Body of pancreas (tissue), 4 donors: ENCODE measurements at regions not wholly inside any gene's neighbourhood (a gene's known extent, or its start where the extent isn't known, plus 50 kb on each side); places are given as distances from the start of the nearest gene placed in this dataset.

Experiments
- ATAC-seq: fragments of 150-250 bp; one replicate; pipeline ENCODE4 v1.9.1; 2016
- DNase-seq, 4 donors: peaks; one replicate each; pipeline ENCODE4 v3.0.0-alpha.2; 2019
- H3K27ac ChIP-seq, 4 donors: fragments of 200-600 bp; sonication (generic); 1 replicate in 3 of 4; 2 replicates in 1 of 4; pipeline versions ENCODE4 v1.5.1 to v1.6.1; 2016 to 2019; ENCODE audit warnings: mild to moderate bottlenecking in 1 of 4, mixed read lengths in 1 of 4, moderate library complexity in 1 of 4
- H3K27me3 ChIP-seq, 2 donors: fragments of 200-600 bp; sonication (generic); one replicate each; pipeline ENCODE4 v1.6.0; 2016; ENCODE audit warnings: mild to moderate bottlenecking in 1 of 2
- H3K36me3 ChIP-seq, 2 donors: fragments of 200-600 bp; sonication (generic); replicated peaks in 1 of 2; 2 replicates each; pipeline ENCODE4 v1.5.1; 2016; ENCODE audit warnings: low read depth in 2 of 2; ENCODE audit not compliant: insufficient read depth in 1 of 2
- H3K4me1 ChIP-seq: fragments of 200-600 bp; sonication (generic); one replicate; pipeline ENCODE4 v1.6.0; 2016
- H3K4me3 ChIP-seq, 2 donors: fragments of 200-600 bp; sonication (generic); 1 replicate in 1 of 2; 2 replicates in 1 of 2; pipeline ENCODE4 v1.5.1; 2016 to 2019
- H3K9me3 ChIP-seq, 3 donors: fragments of 200-600 bp; sonication (generic); 1 replicate in 2 of 3; 2 replicates in 1 of 3; pipeline ENCODE4 v1.5.1; 2016
- POLR2A ChIP-seq, 3 donors: fragments of 450-650 bp; IDR thresholded peaks; one replicate each; pipeline ENCODE4 v1.6.1; 2016; ENCODE audit warnings: antibody characterized with exemption in 3 of 3, mild to moderate bottlenecking in 2 of 3
- WGBS, 2 donors: methylation state at CpG; one replicate each; pipeline ENCODE4 v1.1.5; 2017; 5-methylcytosine and 5-hydroxymethylcytosine counted together
- intact Hi-C: fragments of 100-400 bp; cut with DNase I; formaldehyde crosslinking; loops from one replicate; pipeline ENCODE4 v1.15.1; 2023
- TF ChIP-seq, protein P1 (sequence below), 7 experiments: fragments of 450-650 bp in 4 of 7; fragments of 200-600 bp in 3 of 7; sonication (generic) in 3 of 7; IDR thresholded peaks; one replicate each; pipeline ENCODE4 v1.5.1; 2016 to 2019; ENCODE audit warnings: antibody characterized with exemption in 7 of 7

DNA sequence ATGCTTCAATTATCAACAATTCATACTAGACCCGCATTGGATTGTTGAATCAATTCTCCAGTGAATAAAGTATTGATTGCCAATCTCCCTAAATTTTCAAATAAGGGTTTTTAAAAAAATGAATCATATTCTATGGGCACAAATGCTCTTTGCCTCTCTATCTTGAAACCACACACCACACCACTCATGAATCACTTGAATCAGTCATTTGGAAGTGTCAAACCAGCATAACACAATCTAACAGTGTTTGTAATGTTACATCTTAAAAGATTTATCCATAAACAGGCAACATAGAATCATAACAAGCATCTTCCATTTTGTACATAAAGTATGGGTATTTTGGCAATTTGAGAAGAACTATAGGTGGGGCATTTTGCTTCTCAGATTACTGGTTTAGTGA lies 219.5 kb upstream of the MIR17HG start:
- Histone ChIP-seq H3K4me1 (no peaks in the 10 kb centered on the region), H3K9me3 (no peaks in the 10 kb centered on the region), H3K4me3 (no peak overlapping the region), H3K27ac (no peak overlapping the region), H3K36me3 (no peaks in the 10 kb centered on the region), H3K27me3 (no peaks in the 10 kb centered on the region)
- no peak for ATAC-seq
- TF ChIP-seq, protein P1, sequence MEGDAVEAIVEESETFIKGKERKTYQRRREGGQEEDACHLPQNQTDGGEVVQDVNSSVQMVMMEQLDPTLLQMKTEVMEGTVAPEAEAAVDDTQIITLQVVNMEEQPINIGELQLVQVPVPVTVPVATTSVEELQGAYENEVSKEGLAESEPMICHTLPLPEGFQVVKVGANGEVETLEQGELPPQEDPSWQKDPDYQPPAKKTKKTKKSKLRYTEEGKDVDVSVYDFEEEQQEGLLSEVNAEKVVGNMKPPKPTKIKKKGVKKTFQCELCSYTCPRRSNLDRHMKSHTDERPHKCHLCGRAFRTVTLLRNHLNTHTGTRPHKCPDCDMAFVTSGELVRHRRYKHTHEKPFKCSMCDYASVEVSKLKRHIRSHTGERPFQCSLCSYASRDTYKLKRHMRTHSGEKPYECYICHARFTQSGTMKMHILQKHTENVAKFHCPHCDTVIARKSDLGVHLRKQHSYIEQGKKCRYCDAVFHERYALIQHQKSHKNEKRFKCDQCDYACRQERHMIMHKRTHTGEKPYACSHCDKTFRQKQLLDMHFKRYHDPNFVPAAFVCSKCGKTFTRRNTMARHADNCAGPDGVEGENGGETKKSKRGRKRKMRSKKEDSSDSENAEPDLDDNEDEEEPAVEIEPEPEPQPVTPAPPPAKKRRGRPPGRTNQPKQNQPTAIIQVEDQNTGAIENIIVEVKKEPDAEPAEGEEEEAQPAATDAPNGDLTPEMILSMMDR (IDR thresholded peaks at IDR 0.05), result no peak
- TF ChIP-seq POLR2A (IDR thresholded peaks at IDR 0.05), result no peak
- 59 to 74% methylated on average over 1 of the region's 1 CpG for WGBS, 2 donors
- intact Hi-C loops, result no loop called here
- no peak for DNase-seq

- 74 to 80% methylated on average over 4 of the region's 4 CpGs for WGBS, 2 donors
- Histone ChIP-seq H3K27ac (no peak overlapping the region), H3K9me3 (no peaks in the 10 kb centered on the region), H3K4me1 (no peaks in the 10 kb centered on the region), H3K27me3 (no peaks in the 10 kb centered on the region), H3K4me3 (no peak overlapping the region), H3K36me3 (no peaks in the 10 kb centered on the region)
- DNase-seq, result no peak
- no peak for ATAC-seq
- intact Hi-C loops, result loop anchor here (10.0 kb wide), 1 partner anchor 52 kb away; no protein-coding TSS in a partner anchor
- no peak for TF ChIP-seq POLR2A (IDR thresholded peaks at IDR 0.05)
- TF ChIP-seq, protein P1 (IDR thresholded peaks at IDR 0.05), result no peak
Observed at GRCh38 chr13:91132381-91132780, 215.1 kb upstream of the MIR17HG start.

GRCh38 chr13:91132786-91133185 lies 214.7 kb upstream of the MIR17HG start:
- DNase-seq (no peak), ATAC-seq (no peak)
- Histone ChIP-seq H3K27ac (no peak overlapping the region), H3K9me3 (no peaks in the 10 kb centered on the region), H3K27me3 (no peaks in the 10 kb centered on the region), H3K4me3 (no peak overlapping the region), H3K4me1 (no peaks in the 10 kb centered on the region), H3K36me3 (no peaks in the 10 kb centered on the region)
- WGBS, 2 donors, result 32 to 33% methylated on average over 7 of the region's 7 CpGs
- TF ChIP-seq, protein P1 (IDR thresholded peaks at IDR 0.05), result no peak
- TF ChIP-seq POLR2A (IDR thresholded peaks at IDR 0.05), result no peak
- intact Hi-C loops, result loop anchor here (10.0 kb wide), 1 partner anchor 52 kb away; no protein-coding TSS in a partner anchor

DNA sequence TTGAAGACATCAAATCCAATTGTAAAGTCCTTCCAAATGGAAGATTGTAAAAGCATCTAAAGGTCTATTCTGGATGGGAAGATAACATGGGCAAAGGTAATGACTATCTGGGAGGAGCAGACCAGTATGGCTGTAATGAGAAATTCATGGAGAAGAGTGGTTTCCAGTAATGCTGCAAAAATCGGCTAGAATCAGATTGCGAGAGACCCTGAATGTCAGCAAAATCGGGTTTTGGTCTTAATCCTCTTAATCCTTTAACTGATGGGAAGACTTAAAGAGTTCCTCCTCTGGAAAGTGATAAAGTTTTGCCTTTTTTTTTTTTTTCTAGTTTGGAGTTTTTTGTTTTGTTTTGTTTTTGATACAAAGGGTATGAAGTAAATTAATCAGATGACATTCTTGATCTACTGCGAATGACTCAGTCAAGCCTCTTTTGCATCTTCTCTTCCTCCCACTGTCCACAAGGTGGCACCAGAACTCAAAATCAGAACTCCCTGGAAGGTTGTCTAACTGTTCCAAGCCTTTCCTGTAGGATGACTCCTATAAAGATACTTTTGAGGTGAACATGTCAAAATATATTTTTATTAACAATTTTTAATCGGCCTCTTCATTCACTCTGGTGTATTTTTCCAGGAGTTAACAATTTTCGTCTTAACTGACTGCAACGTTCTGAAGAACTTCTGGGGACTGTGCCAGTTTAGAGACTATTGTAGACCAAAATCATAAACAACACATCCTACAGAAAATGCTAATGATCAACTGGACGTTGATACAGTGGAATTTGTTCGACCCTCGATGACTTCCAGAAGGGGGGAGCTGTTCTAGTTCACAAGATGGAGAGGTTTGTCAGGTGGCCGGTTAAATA lies 213.3 kb upstream of the MIR17HG start:
- no peak overlapping the region for H3K4me3 ChIP-seq
- no peaks in the 10 kb centered on the region for H3K9me3 ChIP-seq
- intact Hi-C loops, result loop anchor here (10.0 kb wide), 1 partner anchor 51 kb away; no protein-coding TSS in a partner anchor
- 26 to 33% methylated on average over 11 of the region's 11 CpGs for WGBS, 2 donors
- H3K36me3 ChIP-seq, result no peaks in the 10 kb centered on the region
- no peak overlapping the region for H3K27ac ChIP-seq
- peak; percentile 51 to 62 (median 59) for DNase-seq
- H3K27me3 ChIP-seq, result no peaks in the 10 kb centered on the region
- TF ChIP-seq POLR2A (IDR thresholded peaks at IDR 0.05), result no peak
- TF ChIP-seq, protein P1 (IDR thresholded peaks at IDR 0.05), result peak; percentile 45 to 81 (median 77)
- peak; percentile 78 for ATAC-seq
- H3K4me1 ChIP-seq, result no peaks in the 10 kb centered on the region
